DOHH2 (cell line): ENCODE measurements at regions not wholly inside any gene's neighbourhood (a gene's known extent, or its start where the extent isn't known, plus 50 kb on each side); places are given as distances from the start of the nearest gene placed in this dataset.

ENCODE experiments used
- H3F3A ChIP-seq: fragments of 200-600 bp; sonication (generic), shearing (Covaris generic); 2 replicates; pipeline ENCODE4 v1.6.0; 2016; ENCODE audit warnings: antibody characterized with exemption, mild to moderate bottlenecking; ENCODE audit not compliant: control insufficient read depth, insufficient read depth
- H3K27ac ChIP-seq: fragments of 200-600 bp; sonication (generic); 2 replicates; pipeline ENCODE4 v1.5.1; 2014; ENCODE audit warnings: low read depth, mild to moderate bottlenecking, low read length, moderate library complexity
- H3K27me3 ChIP-seq: fragments of 200-600 bp; sonication (generic); 2 replicates; pipeline ENCODE4 v1.6.1; 2014; ENCODE audit warnings: mild to moderate bottlenecking, low read length, mixed read lengths; ENCODE audit not compliant: control insufficient read depth
- H3K36me3 ChIP-seq: fragments of 200-600 bp; sonication (generic); 2 replicates; pipeline ENCODE4 v1.6.1; 2014; ENCODE audit warnings: mild to moderate bottlenecking, low read length, moderate library complexity, mixed read lengths; ENCODE audit not compliant: control insufficient read depth
- H3K4me1 ChIP-seq: fragments of 200-600 bp; sonication (generic); 2 replicates; pipeline ENCODE4 v1.6.1; 2014; ENCODE audit warnings: mild to moderate bottlenecking, low read length, mixed read lengths; ENCODE audit not compliant: control insufficient read depth
- H3K4me2 ChIP-seq: fragments of 200-600 bp; sonication (generic); 2 replicates; pipeline ENCODE4 v1.6.0; 2014; ENCODE audit warnings: mild to moderate bottlenecking, low read length, moderate library complexity
- H3K4me3 ChIP-seq: fragments of 200-600 bp; sonication (generic); 2 replicates; pipeline ENCODE4 v1.5.1; 2014; ENCODE audit warnings: mild to moderate bottlenecking, low read length, mixed read lengths
- H3K79me2 ChIP-seq: fragments of 200-600 bp; sonication (generic); 2 replicates; pipeline ENCODE4 v1.6.1; 2014; ENCODE audit warnings: mild to moderate bottlenecking, low read length, mixed read lengths; ENCODE audit not compliant: control insufficient read depth
- H3K9me2 ChIP-seq: fragments of 200-600 bp; sonication (generic); replicated peaks from 2 replicates; pipeline ENCODE4 v1.6.1; 2014; ENCODE audit warnings: mild to moderate bottlenecking, low read length, mixed read lengths; ENCODE audit not compliant: control insufficient read depth
- H3K9me3 ChIP-seq: fragments of 200-600 bp; sonication (generic); 2 replicates; pipeline ENCODE4 v1.6.1; 2014; ENCODE audit warnings: antibody characterized with exemption, low read length, mixed read lengths; ENCODE audit not compliant: control insufficient read depth, insufficient read depth
- H4K20me1 ChIP-seq: fragments of 200-600 bp; sonication (generic); 2 replicates; pipeline ENCODE4 v1.6.0; 2014; ENCODE audit warnings: low read depth, mild to moderate bottlenecking, antibody characterized with exemption, low read length, moderate library complexity; ENCODE audit not compliant: control insufficient read depth, insufficient read depth
- CTCF ChIP-seq: fragments of 200-600 bp; sonication (generic); IDR thresholded peaks from one replicate; pipeline ENCODE4 v1.5.1; 2014; ENCODE audit warnings: antibody characterized with exemption, mild to moderate bottlenecking, low read depth, low read length; ENCODE audit not compliant: poor library complexity, severe bottlenecking
- EZH2phosphoT487 ChIP-seq: fragments of 200-600 bp; sonication (generic); IDR thresholded peaks from 2 replicates; pipeline ENCODE4 v1.6.1; 2017; ENCODE audit warnings: borderline replicate concordance, mild to moderate bottlenecking, antibody characterized with exemption, low read length, moderate library complexity, mixed read lengths

GRCh38 chr3:16103472-16103871, 71.0 kb upstream of the GALNT15 start:
- Histone ChIP-seq H3K9me2 (no peaks in the 10 kb centered on the region), H3K36me3 (no peaks in the 10 kb centered on the region), H3K4me1 (no peaks in the 10 kb centered on the region), H4K20me1 (no peaks in the 10 kb centered on the region), H3K27me3 (no peaks in the 10 kb centered on the region; the same call in 1 of the 2 replicates), H3K4me2 (no peak overlapping the region), H3F3A (no peaks in the 10 kb centered on the region), H3K4me3 (no peak overlapping the region), H3K27ac (no peak overlapping the region), H3K79me2 (no peaks in the 10 kb centered on the region), H3K9me3 (no peaks in the 10 kb centered on the region)
- no peak for TF ChIP-seq EZH2phosphoT487
- TF ChIP-seq CTCF, result no peak

GRCh38 chr3:16104156-16104555, 70.3 kb upstream of the GALNT15 start:
- H3K4me3 ChIP-seq, result no peak overlapping the region
- H3K4me2 ChIP-seq, result no peak overlapping the region
- no peaks in the 10 kb centered on the region for H3F3A ChIP-seq
- H3K27me3 ChIP-seq, result no peaks in the 10 kb centered on the region; the same call in 1 of the 2 replicates
- no peaks in the 10 kb centered on the region for H3K9me2 ChIP-seq
- TF ChIP-seq CTCF (no peak), EZH2phosphoT487 (no peak)
- no peaks in the 10 kb centered on the region for H4K20me1 ChIP-seq
- H3K79me2 ChIP-seq, result no peaks in the 10 kb centered on the region
- no peaks in the 10 kb centered on the region for H3K9me3 ChIP-seq
- H3K27ac ChIP-seq, result no peak overlapping the region
- no peaks in the 10 kb centered on the region for H3K36me3 ChIP-seq
- H3K4me1 ChIP-seq, result no peaks in the 10 kb centered on the region

GRCh38 chr3:16106050-16106449, 68.4 kb upstream of the GALNT15 start:
- Histone ChIP-seq H3K9me2 (no peaks in the 10 kb centered on the region), H3K27ac (no peak overlapping the region), H3K79me2 (no peaks in the 10 kb centered on the region), H4K20me1 (no peaks in the 10 kb centered on the region), H3K4me3 (no peak overlapping the region), H3K4me2 (no peak overlapping the region), H3K27me3 (no peaks in the 10 kb centered on the region; the same call in 1 of the 2 replicates), H3K4me1 (no peaks in the 10 kb centered on the region), H3K36me3 (no peaks in the 10 kb centered on the region), H3F3A (no peaks in the 10 kb centered on the region), H3K9me3 (no peaks in the 10 kb centered on the region)
- TF ChIP-seq CTCF (no peak), EZH2phosphoT487 (no peak)
